ENCODE measurements at regions not wholly inside any gene's neighbourhood (a gene's known extent, or its start where the extent isn't known, plus 50 kb on each side); places are given as distances from the start of the nearest gene placed in this dataset.
"Not testable (repeated sequence)": the region's sequence is repeated elsewhere in the genome, so short reads cannot be mapped to it uniquely, and the experiment has no call there.

DNA sequence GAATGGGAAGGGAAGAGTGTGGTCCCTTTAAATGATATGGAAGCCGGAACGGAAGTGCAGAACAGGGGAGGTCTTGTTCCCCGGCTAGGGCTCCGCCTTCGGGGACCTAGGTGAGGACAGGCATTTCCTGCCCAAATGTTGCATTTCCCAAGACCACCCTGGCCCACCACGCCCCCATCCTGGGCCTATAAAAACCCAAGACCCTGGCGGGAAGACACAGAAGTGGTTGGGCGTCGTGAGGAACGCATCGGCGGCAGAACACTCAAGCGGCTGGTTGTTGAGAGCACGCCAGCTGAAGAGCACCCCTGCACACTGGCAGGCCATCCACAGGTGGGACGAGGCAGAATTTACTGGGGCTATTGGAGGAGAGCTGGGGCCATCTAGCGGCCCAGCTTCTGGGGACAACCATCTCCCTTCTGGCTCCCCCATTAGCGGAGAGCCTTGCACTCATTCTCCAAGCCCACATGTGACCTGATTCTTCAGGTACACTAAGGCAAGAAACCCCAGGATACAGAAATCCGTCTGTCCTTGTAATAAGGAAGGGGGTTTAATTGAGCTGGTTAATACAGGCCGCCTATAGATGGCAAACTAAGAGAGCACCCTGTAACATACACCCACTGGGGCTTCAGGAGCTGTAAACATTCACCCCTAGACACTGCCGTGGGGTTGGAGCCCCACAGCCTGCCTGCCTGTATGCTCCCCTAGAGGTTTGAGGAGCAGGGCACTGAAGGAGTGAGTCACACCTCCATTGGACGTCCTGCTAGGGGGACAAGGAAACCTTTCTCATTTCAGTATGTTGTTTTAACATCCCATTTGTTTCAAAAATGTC lies 1327.9 kb downstream of the BRINP3 start:
- peak; percentile 21 for DNase-seq

DNA sequence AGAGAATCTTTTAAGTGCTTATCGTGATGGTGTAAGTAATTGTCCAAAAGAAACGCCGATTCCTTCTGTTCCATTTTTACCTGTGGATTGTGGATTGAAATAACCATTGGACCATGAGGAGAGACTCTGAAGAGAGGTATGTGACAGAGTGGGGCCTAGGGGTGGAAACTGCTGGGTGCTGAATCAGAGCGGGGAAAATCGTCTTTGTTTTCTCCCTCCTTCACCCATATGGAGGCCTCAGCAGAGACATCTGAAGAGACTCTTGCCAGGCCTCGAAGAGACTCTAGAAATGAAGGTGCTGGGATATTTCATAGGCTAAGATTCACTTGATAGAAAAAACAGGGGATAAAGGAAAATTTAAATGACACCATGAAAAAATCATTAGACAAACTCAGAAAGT lies 1327.0 kb downstream of the BRINP3 start:
- no peak for DNase-seq

GRCh38 chr1:189151361-189151760 lies 1326.3 kb downstream of the BRINP3 start:
- DNase-seq: no peak

DNA sequence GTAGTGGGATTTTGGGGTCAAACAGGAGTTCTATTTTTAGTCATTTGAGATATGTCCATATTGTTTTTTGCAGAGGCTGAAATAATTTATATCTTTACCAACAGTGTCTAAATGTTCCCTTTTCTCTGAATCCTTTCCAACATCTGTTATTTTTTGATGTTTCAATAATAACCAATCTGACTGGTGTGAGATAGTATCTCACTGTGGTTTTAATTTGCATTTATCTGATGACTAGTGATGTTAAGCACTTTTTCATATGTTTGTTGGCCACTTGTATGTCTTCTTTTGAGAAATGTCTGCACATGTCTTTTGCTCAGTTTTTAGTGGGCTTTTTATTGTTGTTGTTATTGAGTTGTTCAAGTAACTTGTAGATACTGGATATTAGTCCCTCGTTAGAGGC lies 1325.0 kb downstream of the BRINP3 start:
- no peak for DNase-seq

GRCh38 chr1:189158155-189158554 lies 1319.5 kb downstream of the BRINP3 start:
- peak; percentile 23 for DNase-seq

GRCh38 chr1:189175889-189176288 lies 1301.8 kb downstream of the BRINP3 start:
- no peak for DNase-seq

GRCh38 chr1:189180057-189180456 lies 1297.6 kb downstream of the BRINP3 start:
- no peak for DNase-seq

DNA sequence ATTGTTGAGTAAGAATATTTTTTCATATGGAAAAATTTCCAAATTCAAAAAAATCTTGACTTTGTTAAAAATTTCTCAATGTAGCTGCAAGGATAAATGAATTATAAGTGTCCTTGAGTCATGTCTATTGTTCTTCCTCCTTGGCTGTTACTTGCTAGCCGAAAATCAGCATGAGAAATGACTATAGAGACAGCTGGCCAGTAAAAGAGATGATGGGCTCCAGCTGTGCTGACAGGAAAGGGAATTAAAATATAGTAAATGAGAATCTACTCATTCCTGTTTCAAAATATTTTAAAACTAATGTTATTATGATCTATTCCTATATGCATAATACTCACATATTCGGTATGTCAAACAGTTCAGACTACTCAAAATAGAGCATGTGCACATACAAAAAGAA lies 1292.6 kb downstream of the BRINP3 start:
- DNase-seq: no peak

DNA sequence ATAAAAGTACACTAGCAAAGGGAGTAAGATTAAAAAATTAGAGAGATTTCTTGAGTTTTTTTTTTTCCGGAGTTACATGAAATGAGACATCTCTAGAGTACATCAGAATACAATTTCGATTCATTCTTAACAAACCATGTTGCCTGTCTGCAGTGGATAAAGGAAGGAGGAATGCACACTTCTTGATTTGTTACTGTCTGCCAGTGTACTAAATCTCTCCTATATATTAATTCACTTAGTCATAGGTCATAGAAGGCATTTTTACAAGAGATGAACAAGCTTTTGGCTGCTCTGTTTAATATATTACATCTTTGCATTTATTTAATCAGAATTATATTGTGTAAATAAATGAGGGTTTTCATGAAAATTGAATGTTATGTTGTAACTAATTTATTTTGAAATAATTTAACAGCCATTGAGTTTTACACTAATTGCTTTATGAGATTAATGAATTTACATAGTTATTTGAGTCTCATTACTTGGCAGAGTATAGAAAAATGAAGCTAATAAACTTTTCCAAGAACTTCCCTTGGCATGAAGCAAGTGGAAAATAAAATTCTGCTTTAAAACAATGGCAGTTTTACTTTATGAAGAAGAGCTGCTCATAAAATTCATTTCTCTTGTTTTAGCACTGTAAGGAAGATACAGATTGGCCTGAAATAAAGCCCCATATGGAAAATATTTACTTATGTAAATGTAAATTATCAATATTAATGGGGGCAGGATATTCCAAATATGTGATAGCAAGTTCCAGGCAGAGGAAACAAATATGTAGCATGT lies 1284.7 kb downstream of the BRINP3 start:
- DNase-seq: no peak

DNA sequence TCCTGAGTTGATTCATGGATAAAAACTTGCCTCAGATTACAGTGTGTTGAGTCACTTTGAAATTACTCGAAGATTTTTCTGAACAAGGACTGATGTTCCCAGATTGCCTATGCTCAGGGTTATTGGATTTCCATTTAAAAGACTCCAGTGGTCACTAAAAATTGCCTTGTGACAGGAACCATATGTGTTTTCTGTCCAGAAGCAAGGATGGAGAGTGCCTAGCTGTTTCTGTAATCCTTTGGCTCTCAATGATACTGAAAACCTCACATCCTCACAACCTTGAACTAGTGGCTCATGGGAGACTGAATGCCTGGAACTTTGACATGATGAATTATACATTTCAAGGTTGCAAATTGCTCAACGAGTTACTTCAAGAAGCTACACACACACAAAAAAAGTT lies 1271.8 kb downstream of the BRINP3 start:
- no peak for DNase-seq

DNA sequence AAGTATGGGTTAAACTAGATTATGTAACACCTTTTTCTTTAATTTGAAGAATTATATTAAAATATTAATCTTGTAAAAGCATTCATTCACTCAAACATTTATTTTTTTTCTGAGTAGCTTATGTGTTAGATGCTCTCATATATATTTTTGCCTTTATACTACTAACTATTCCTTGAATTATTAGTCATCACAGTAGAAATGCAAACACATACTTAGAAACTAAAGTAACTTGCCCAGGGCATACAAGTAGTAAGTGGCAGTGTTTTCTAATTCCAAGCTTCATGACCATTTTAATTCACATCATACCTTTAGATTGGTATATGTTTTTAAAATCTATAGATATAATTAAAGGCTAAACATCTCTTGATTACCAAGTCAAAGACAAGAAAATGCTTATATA lies 1271.0 kb downstream of the BRINP3 start:
- no peak for DNase-seq

GRCh38 chr1:189211742-189212141 lies 1265.9 kb downstream of the BRINP3 start:
- DNase-seq: no peak

DNA sequence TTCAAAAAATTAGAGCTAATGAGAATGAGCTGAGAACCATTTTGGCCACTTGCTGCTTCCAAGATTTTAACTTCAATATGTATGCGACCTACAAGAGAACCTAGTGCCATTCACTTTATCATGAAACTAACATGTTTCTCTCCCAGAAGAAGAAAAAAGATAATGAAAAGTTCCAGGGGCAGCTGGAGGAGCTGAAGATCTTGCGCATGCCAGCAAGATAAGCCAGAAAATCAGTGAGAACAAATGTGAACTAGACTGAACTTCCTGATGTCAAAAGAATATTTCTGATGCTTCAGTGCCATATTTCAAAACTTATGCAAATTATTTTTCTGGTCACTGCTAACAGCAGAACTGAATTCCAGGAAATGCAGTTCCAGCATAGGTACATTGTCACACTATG lies 1265.1 kb downstream of the BRINP3 start:
- no peak for DNase-seq

- DNase-seq: no peak
These were observed 1260.8 kb downstream of the BRINP3 start for GRCh38 chr1:189216886-189217285.

- DNase-seq: no peak
These were observed 1260.0 kb downstream of the BRINP3 start for GRCh38 chr1:189217646-189218045.

GRCh38 chr1:189220750-189221149 lies 1256.9 kb downstream of the BRINP3 start:
- no peak for DNase-seq

DNA sequence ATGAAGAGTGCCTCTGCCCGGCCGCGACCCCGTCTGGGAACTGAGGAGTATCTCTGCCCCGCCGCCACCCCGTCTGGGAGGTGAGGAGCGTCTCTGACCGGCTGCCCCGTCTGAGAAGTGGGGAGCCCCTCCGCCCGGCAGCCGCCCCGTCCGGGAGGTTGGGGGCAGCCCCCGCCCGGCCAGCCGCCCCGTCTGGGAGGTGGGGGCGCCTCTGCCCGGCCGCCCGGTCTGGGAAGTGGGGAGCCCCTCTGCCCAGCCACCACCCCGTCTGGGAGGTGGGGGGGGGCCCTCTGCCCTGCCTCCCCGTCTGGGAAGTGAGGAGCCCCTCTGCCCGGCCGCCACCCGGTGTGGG lies 1251.9 kb downstream of the BRINP3 start:
- not testable (repeated sequence) for DNase-seq

- DNase-seq: no peak
These were observed 1250.9 kb downstream of the BRINP3 start for GRCh38 chr1:189226779-189227178.

DNA sequence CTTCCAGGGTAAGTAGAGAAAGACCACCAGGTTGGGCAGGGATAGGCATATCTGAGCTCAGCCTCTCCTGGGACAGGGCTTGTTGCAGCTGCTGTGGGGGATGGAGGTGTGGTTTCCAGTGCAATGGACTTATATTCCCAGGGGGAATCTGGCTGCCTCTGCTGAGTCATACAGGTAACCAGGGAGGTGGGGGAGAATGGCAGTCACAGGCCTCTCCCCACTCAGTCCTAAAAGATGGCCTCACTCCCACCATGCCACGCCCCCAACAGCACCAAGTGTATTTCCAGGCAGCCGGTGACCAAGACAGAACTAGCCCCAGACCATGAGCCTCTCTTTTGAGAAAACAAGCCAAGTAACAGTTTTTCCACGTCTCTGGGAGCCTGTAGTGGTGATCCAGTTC lies 1240.7 kb downstream of the BRINP3 start:
- DNase-seq: no peak

DNA sequence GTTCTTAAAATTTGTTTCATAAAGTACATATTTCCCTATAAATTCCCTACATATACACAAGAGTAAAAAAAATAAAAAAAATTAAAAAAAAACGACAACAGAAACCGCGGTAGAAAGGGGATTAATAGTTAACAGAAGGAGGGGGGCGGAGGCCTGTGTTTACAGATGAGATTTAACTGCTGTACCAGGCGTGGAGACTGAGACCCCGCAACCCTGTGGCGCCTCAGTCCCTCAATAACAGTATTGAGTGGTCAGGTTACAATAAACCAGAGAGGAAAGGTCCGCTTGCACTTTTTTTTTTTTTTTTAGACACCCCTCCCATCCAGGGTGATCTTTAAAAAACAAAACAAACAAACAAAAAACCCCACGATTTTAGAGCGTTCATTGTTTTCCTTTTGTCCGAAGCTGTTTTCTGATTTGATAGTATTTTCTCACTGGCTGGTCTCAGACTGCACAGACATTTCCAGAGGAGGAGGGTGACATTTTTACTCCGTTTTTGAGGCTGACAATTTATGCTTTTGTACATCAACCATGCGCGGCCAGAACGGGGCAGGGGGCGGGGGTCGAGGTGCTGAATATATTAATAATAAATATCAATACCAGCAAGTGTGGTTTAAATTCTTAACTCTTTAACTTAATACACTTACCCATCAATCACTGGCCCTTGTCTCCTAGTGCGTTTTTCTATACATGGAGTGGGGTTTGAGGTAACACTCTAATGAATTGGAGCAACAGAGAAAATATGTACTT lies 1223.9 kb downstream of the BRINP3 start:
- DNase-seq: no peak

DNA sequence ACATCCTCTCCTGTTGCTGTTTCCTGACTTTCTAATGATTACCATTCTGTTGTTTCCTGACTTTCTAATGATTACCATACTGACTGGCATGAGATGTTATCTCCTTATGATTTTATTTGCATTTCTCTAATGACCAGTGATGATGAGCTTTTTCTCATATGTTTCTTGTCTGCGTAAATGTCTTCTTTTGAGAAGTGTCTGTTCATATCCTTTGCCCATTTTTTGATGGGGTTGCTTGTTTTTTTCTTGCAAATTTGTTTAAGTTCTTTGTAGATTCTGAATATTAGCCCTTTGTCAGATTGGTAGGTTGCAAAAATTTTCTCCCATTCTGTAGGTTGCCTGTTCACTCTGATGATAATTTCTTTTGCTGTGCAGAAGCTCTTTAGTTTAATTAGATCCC lies 1216.5 kb downstream of the BRINP3 start:
- not testable (repeated sequence) for DNase-seq

DNA sequence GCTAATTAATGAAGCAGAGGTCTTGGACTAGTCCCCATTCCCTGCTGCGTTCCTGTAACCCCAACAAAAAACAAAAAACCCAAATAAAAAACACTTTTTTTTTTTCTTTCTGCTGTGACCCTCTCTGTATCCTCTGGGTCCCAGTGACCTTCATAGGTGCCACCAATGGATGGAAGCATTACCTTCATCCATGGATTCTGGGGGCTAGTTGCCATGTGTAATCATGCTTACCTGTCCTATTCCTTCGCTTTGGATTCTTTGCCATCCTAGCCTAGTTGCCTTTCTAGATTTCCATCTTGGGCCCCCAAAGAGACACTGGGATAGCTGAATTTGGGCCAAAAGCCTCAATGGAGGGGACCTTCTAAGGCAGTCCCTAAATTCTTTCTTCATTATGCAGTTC lies 1208.7 kb downstream of the BRINP3 start:
- DNase-seq: no peak

DNA sequence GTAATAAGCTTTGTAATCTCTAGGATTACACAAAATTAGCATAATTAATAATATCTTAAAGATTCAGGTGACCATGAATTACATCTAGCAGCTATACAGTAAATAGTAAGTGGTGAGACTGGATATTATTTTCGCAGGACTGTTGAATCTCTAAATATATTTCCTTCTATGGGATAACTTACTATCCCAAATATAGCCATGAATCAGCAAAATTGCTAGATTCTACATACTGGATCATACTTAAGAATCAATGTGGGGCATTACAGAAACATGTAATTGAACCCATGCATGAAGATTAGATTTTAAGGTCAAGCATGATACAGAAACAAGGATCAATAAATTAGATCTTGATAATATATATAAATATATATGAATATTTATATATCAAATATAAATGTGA lies 1203.4 kb downstream of the BRINP3 start:
- no peak for DNase-seq

GRCh38 chr1:189275796-189276195 lies 1201.9 kb downstream of the BRINP3 start:
- DNase-seq: no peak
